Thyroid gland (tissue), 4 donors: ENCODE measurements at regions not wholly inside any gene's neighbourhood (a gene's known extent, or its start where the extent isn't known, plus 50 kb on each side); places are given as distances from the start of the nearest gene placed in this dataset.

ENCODE experiments used
- DNase-seq, 2 donors: peaks; one replicate each; pipeline ENCODE4 v3.0.0-alpha.2; 2019
- H3K27ac ChIP-seq, 3 donors: fragments of 200-600 bp; sonication (generic); 1 replicate in 2 of 3; 2 replicates in 1 of 3; pipeline ENCODE4 v1.5.1; 2016 to 2019; ENCODE audit warnings: mild to moderate bottlenecking in 1 of 3, moderate library complexity in 1 of 3
- H3K27me3 ChIP-seq: fragments of 200-600 bp; sonication (generic); one replicate; pipeline ENCODE4 v1.5.1; 2019
- H3K36me3 ChIP-seq, 2 donors: fragments of 200-600 bp; sonication (generic); one replicate each; pipeline ENCODE4 v1.5.1; 2016 to 2019
- H3K4me1 ChIP-seq, 2 donors: fragments of 200-600 bp; sonication (generic); one replicate each; pipeline ENCODE4 v1.5.1; 2017 to 2019
- H3K4me3 ChIP-seq, 3 donors: fragments of 200-600 bp; sonication (generic); replicated peaks in 1 of 3; 1 replicate in 2 of 3; 2 replicates in 1 of 3; pipeline ENCODE4 v1.5.1; 2016; ENCODE audit warnings: mild to moderate bottlenecking in 1 of 3
- H3K9me3 ChIP-seq: fragments of 200-600 bp; sonication (generic); one replicate; pipeline ENCODE4 v1.5.1; 2017
- CTCF ChIP-seq, 6 experiments: fragments of 200-600 bp in 3 of 6; fragments of 450-650 bp in 3 of 6; sonication (generic) in 3 of 6; IDR thresholded peaks; one replicate each; pipeline ENCODE4 v1.5.1; 2016 to 2019; ENCODE audit warnings: antibody characterized with exemption in 6 of 6, mild to moderate bottlenecking in 2 of 6, inconsistent platforms in 1 of 6, moderate library complexity in 1 of 6
- POLR2A ChIP-seq, 2 donors: fragments of 450-650 bp; IDR thresholded peaks; one replicate each; pipeline ENCODE4 v1.6.1; 2017; ENCODE audit warnings: antibody characterized with exemption in 2 of 2, mild to moderate bottlenecking in 2 of 2, moderate library complexity in 1 of 2
- WGBS, 2 donors: methylation state at CpG; one replicate each; pipeline ENCODE4 v1.1.5; 2017; 5-methylcytosine and 5-hydroxymethylcytosine counted together
- intact Hi-C: fragments of 100-400 bp; cut with DNase I; formaldehyde crosslinking; loops from one replicate; pipeline ENCODE4 v1.15.1; 2023

DNA sequence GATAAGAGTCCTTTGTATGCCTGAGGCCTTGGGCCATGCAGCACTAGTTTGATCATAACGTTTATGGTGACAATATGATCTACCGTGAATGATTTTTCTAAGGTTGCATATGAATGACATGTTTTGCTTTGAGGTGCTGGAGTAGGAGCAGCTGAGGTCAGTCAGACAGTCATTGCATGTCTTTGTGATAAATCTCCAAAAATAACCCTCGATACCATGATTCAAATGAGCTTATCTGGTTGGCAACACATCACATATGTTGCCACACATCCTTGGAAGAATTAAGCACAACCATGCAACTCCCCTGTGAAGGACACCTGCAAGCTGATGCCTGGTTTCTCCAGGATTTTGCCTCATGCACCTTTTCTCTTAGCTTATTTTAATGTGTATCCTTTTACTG, 394.5 kb downstream of the LTN1 start:
- 90 to 94% methylated on average over 3 of the region's 3 CpGs for WGBS, 2 donors
- TF ChIP-seq POLR2A (IDR thresholded peaks at IDR 0.05) (no peak), CTCF (IDR thresholded peaks at IDR 0.05) (no peak)
- Histone ChIP-seq H3K9me3 (no peaks in the 10 kb centered on the region), H3K4me3 (no peak overlapping the region), H3K27me3 (no peaks in the 10 kb centered on the region), H3K36me3 (no peaks in the 10 kb centered on the region), H3K4me1 (no peaks in the 10 kb centered on the region), H3K27ac (no peak overlapping the region)
- DNase-seq = no peak
- intact Hi-C loops = no loop called here

DNA sequence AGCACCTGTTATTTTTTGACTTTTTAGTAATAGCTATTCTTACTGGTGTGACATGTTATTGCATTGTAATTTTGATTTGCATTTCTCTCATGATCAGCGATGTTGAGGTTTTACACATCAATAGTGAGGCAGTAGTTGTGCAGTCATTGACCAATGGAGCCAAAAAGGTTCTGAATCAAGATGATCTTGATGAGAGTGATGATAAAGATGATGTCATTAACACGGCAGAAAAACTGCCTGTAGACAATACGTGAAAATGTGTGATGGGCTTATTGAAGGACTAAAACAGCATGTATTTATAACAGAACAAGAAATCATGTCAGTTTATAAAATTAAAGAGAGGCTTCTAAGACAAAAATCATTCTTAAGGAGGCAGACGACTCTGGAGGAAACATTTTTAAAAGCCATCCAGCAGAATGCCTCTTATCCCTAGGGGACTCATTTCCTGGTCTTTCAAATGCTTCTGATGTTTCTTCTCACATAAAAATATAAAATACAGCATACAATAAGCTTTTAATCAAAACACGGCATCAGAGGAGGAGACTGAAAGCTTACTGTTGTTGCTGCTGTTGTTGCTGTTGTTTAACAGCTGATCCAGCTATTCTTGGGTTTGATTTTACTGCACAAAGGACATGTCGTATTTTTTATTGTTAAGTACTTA, 400.3 kb downstream of the LTN1 start:
- Histone ChIP-seq H3K4me3 (no peak overlapping the region), H3K4me1 (no peaks in the 10 kb centered on the region), H3K27ac (no peak overlapping the region), H3K36me3 (no peaks in the 10 kb centered on the region), H3K9me3 (no peaks in the 10 kb centered on the region), H3K27me3 (no peaks in the 10 kb centered on the region)
- TF ChIP-seq POLR2A (IDR thresholded peaks at IDR 0.05) = no peak
- no peak for TF ChIP-seq CTCF (IDR thresholded peaks at IDR 0.05)
- 65 to 77% methylated on average over 6 of the region's 6 CpGs for WGBS, 2 donors
- intact Hi-C loops = no loop called here
- no peak for DNase-seq

- H3K4me3 ChIP-seq = no peak overlapping the region
- H3K9me3 ChIP-seq = no peaks in the 10 kb centered on the region
- H3K27ac ChIP-seq = no peak overlapping the region
- intact Hi-C loops = no loop called here
- WGBS, 2 donors = 62 to 72% methylated on average over 3 of the region's 3 CpGs
- H3K36me3 ChIP-seq = no peaks in the 10 kb centered on the region
- H3K4me1 ChIP-seq = no peaks in the 10 kb centered on the region
- no peak for DNase-seq
- H3K27me3 ChIP-seq = no peaks in the 10 kb centered on the region
- TF ChIP-seq POLR2A (IDR thresholded peaks at IDR 0.05) (no peak), CTCF (IDR thresholded peaks at IDR 0.05) (no peak)
These were observed 402.0 kb downstream of the LTN1 start for GRCh38 chr21:28590676-28591075.

DNA sequence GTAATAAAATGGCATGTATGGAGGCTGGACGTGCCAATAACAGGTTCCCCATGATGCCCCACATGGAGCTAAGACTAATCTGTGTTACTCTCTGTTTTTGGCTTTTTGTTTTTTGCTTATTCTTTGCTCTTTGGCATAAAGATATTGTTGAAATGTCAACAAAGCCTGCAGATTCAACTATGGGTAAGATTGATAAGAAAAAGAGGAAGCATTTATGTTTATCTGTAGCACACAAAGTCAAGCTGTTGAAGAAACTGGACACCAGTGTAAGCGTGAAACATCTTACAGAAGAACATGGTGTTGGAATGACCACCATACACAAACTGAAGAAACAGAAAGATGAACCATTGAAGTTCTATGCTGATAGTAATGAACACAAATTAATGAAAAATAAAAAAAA, 402.7 kb downstream of the LTN1 start:
- Histone ChIP-seq H3K4me1 (no peaks in the 10 kb centered on the region), H3K4me3 (no peak overlapping the region), H3K27me3 (no peaks in the 10 kb centered on the region), H3K9me3 (no peaks in the 10 kb centered on the region), H3K36me3 (no peaks in the 10 kb centered on the region), H3K27ac (no peak overlapping the region)
- 46 to 88% methylated on average over 2 of the region's 2 CpGs for WGBS, 2 donors
- intact Hi-C loops = no loop called here
- no peak for DNase-seq
- TF ChIP-seq POLR2A (IDR thresholded peaks at IDR 0.05) = no peak
- TF ChIP-seq CTCF (IDR thresholded peaks at IDR 0.05) = no peak

DNA sequence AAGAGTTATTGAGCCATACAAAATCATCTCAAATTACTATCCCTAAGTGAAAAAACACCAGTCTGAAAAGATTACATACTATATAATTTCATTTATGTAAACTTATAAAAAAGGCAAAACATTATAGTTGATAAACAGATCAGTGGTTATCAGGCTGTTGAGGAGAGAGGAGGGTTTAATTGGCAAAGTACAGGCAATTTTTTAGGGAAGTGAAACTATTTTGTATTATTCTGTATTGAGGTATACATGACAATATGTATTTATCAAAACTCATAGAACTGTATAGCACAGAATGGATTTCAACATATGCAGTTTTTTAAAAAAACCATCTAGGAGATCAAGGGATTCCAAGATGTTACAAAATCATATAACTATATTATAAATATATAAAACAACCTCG, 403.7 kb downstream of the LTN1 start:
- TF ChIP-seq POLR2A (IDR thresholded peaks at IDR 0.05) = no peak
- no peak for TF ChIP-seq CTCF (IDR thresholded peaks at IDR 0.05)
- no peaks in the 10 kb centered on the region for H3K36me3 ChIP-seq
- intact Hi-C loops = no loop called here
- 82 to 90% methylated on average over 1 of the region's 1 CpG for WGBS, 2 donors
- no peak for DNase-seq
- no peaks in the 10 kb centered on the region for H3K27me3 ChIP-seq
- H3K9me3 ChIP-seq = no peaks in the 10 kb centered on the region
- no peaks in the 10 kb centered on the region for H3K4me1 ChIP-seq
- H3K4me3 ChIP-seq = no peak overlapping the region
- no peak overlapping the region for H3K27ac ChIP-seq
